AG09309 (cell line): ENCODE measurements at regions not wholly inside any gene's neighbourhood (a gene's known extent, or its start where the extent isn't known, plus 50 kb on each side); places are given as distances from the start of the nearest gene placed in this dataset.
"Not testable (repeated sequence)": the region's sequence is repeated elsewhere in the genome, so short reads cannot be mapped to it uniquely, and the experiment has no call there.

Experiments used
- DNase-seq: peaks from one replicate; pipeline ENCODE4 v3.0.0-alpha.2; 2010; ENCODE audit warnings: low read depth
- H3K4me3 ChIP-seq: 2 replicates; pipeline ENCODE4 v1.5.1; 2011; ENCODE audit warnings: mild to moderate bottlenecking, low read depth, low read length, moderate library complexity; ENCODE audit not compliant: control insufficient read depth
- TF ChIP-seq, protein P1 (sequence below): IDR thresholded peaks from 2 replicates; pipeline ENCODE4 v1.5.1; 2011; ENCODE audit warnings: mild to moderate bottlenecking, low read depth, low read length, inconsistent platforms; ENCODE audit not compliant: insufficient read depth, control insufficient read depth; ENCODE audit errors: missing control alignments

GRCh38 chr3:87957575-87957974, 101.2 kb downstream of the CGGBP1 start:
- no peak for DNase-seq
- TF ChIP-seq, protein P1, sequence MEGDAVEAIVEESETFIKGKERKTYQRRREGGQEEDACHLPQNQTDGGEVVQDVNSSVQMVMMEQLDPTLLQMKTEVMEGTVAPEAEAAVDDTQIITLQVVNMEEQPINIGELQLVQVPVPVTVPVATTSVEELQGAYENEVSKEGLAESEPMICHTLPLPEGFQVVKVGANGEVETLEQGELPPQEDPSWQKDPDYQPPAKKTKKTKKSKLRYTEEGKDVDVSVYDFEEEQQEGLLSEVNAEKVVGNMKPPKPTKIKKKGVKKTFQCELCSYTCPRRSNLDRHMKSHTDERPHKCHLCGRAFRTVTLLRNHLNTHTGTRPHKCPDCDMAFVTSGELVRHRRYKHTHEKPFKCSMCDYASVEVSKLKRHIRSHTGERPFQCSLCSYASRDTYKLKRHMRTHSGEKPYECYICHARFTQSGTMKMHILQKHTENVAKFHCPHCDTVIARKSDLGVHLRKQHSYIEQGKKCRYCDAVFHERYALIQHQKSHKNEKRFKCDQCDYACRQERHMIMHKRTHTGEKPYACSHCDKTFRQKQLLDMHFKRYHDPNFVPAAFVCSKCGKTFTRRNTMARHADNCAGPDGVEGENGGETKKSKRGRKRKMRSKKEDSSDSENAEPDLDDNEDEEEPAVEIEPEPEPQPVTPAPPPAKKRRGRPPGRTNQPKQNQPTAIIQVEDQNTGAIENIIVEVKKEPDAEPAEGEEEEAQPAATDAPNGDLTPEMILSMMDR: no peak
- no peak overlapping the region for H3K4me3 ChIP-seq

GRCh38 chr3:87949879-87950208, 109.0 kb downstream of the CGGBP1 start:
- DNase-seq: no peak
- H3K4me3 ChIP-seq: no peak overlapping the region
- TF ChIP-seq, protein P1: no peak

- TF ChIP-seq, protein P1: no peak
- no peak overlapping the region for H3K4me3 ChIP-seq
- no peak for DNase-seq
These were observed 109.5 kb downstream of the CGGBP1 start for GRCh38 chr3:87949189-87949878.

- not testable (repeated sequence) for DNase-seq
These were observed 112.8 kb downstream of the CGGBP1 start for GRCh38 chr3:87946007-87946406.

GRCh38 chr3:87942256-87942655, 116.5 kb downstream of the CGGBP1 start:
- not testable (repeated sequence) for DNase-seq, H3K4me3 ChIP-seq

More at GRCh38 chr3:87946007-87946406, 112.8 kb downstream of the CGGBP1 start:
- not testable (repeated sequence) for H3K4me3 ChIP-seq

GRCh38 chr3:87924485-87924884, 134.3 kb downstream of the CGGBP1 start:
- no peak overlapping the region for H3K4me3 ChIP-seq
- no peak for DNase-seq
- TF ChIP-seq, protein P1: no peak

- no peak overlapping the region for H3K4me3 ChIP-seq
- no peak for DNase-seq
- TF ChIP-seq, protein P1: no peak
These were observed 138.3 kb downstream of the CGGBP1 start for GRCh38 chr3:87920549-87920948.

DNA sequence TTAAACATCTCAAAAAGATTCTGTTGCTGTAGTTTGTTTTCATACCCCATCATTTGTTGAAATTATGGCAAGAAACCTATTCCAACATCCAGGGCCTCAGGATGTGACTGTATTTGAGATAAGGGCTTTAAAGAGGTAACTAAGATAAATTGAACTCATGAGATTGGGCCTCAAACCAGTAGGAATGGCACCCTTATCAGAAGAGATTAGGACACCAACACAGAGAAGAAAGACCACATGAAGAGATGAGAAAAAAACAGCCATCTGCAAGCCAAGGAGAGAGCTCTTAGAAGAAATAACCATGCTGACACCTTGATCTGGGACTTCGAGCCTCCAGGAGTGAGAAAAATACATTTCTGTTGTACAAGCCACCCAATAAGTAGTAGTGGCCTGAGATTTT, 157.7 kb downstream of the CGGBP1 start:
- no peak overlapping the region for H3K4me3 ChIP-seq
- TF ChIP-seq, protein P1: no peak
- no peak for DNase-seq
